Jurkat, Clone E6-1 (cell line): ENCODE measurements at regions not wholly inside any gene's neighbourhood (a gene's known extent, or its start where the extent isn't known, plus 50 kb on each side); places are given as distances from the start of the nearest gene placed in this dataset.
"Not testable (repeated sequence)": the region's sequence is repeated elsewhere in the genome, so short reads cannot be mapped to it uniquely, and the experiment has no call there.

ENCODE experiments used
- DNase-seq: peaks from one replicate; pipeline ENCODE4 v3.0.0-alpha.2; 2011; ENCODE audit warnings: low read depth, low spot score
- H3K4me3 ChIP-seq: 2 replicates; pipeline ENCODE4 v1.5.1; 2011; ENCODE audit warnings: mild to moderate bottlenecking, low read length, control low read depth, moderate library complexity

GRCh38 chr6:33902457-33902853 lies 98.7 kb upstream of the MLN start:
- DNase-seq, result no peak
- no peak overlapping the region for H3K4me3 ChIP-seq

- DNase-seq, result no peak
- no peak overlapping the region for H3K4me3 ChIP-seq
These were observed 98.1 kb upstream of the MLN start for GRCh38 chr6:33901822-33902456.

- no peak overlapping the region for H3K4me3 ChIP-seq
- no peak for DNase-seq
These were observed 95.0 kb upstream of the MLN start for GRCh38 chr6:33898771-33899170.

- H3K4me3 ChIP-seq, result no peak overlapping the region
These were observed 93.5 kb upstream of the MLN start for GRCh38 chr6:33897189-33897780.

GRCh38 chr6:33896391-33897188 lies 92.8 kb upstream of the MLN start:
- H3K4me3 ChIP-seq, result no peak overlapping the region
- DNase-seq, result no peak

More at GRCh38 chr6:33897189-33897780, 93.5 kb upstream of the MLN start:
- no peak for DNase-seq

- DNase-seq, result no peak
- no peak overlapping the region for H3K4me3 ChIP-seq
These were observed 92.2 kb upstream of the MLN start for GRCh38 chr6:33895988-33896387.

GRCh38 chr6:33895296-33895695 lies 91.5 kb upstream of the MLN start:
- no peak overlapping the region for H3K4me3 ChIP-seq
- peak; percentile 37 for DNase-seq

GRCh38 chr6:33894438-33894837 lies 90.6 kb upstream of the MLN start:
- H3K4me3 ChIP-seq, result no peak overlapping the region
- no peak for DNase-seq

- H3K4me3 ChIP-seq, result no peak overlapping the region
- DNase-seq, result no peak
These were observed 89.0 kb upstream of the MLN start for GRCh38 chr6:33892581-33893346.

GRCh38 chr6:33888664-33889200 lies 84.9 kb upstream of the MLN start:
- no peak for DNase-seq
- H3K4me3 ChIP-seq, result no peak overlapping the region

GRCh38 chr6:33888183-33888582 lies 84.4 kb upstream of the MLN start:
- no peak overlapping the region for H3K4me3 ChIP-seq
- no peak for DNase-seq

- DNase-seq, result peak; percentile 54
These were observed 82.9 kb upstream of the MLN start for GRCh38 chr6:33886673-33887144.

GRCh38 chr6:33885132-33886057 lies 81.6 kb upstream of the MLN start:
- DNase-seq, result no peak
- H3K4me3 ChIP-seq, result no peak overlapping the region

More at GRCh38 chr6:33886673-33887144, 82.9 kb upstream of the MLN start:
- H3K4me3 ChIP-seq, result no peak overlapping the region

GRCh38 chr6:33883621-33884020 lies 79.8 kb upstream of the MLN start:
- DNase-seq, H3K4me3 ChIP-seq: not testable (repeated sequence)

- no peak overlapping the region for H3K4me3 ChIP-seq
- DNase-seq, result no peak
These were observed 78.4 kb upstream of the MLN start for GRCh38 chr6:33882154-33882553.

GRCh38 chr6:33880766-33881165 lies 77.0 kb upstream of the MLN start:
- DNase-seq, result no peak
- no peak overlapping the region for H3K4me3 ChIP-seq

- DNase-seq, result no peak
- H3K4me3 ChIP-seq, result no peak overlapping the region
These were observed 76.4 kb upstream of the MLN start for GRCh38 chr6:33880104-33880678.

- no peak for DNase-seq
- no peak overlapping the region for H3K4me3 ChIP-seq
These were observed 74.8 kb upstream of the MLN start for GRCh38 chr6:33878562-33878961.
